Astrocyte (in vitro differentiated cells and primary cell): ENCODE measurements at regions not wholly inside any gene's neighbourhood (a gene's known extent, or its start where the extent isn't known, plus 50 kb on each side); places are given as distances from the start of the nearest gene placed in this dataset.

Experiments used
- EZH2 ChIP-seq: IDR thresholded peaks from 2 replicates; pipeline ENCODE4 v1.6.1; 2012; ENCODE audit warnings: mild to moderate bottlenecking, low read length, inconsistent platforms; ENCODE audit not compliant: insufficient read depth
- TF ChIP-seq, protein P1 (sequence below): IDR thresholded peaks from 2 replicates; pipeline ENCODE4 v1.5.1; 2011; ENCODE audit warnings: low read depth, mild to moderate bottlenecking, inconsistent platforms, low read length, moderate library complexity; ENCODE audit not compliant: insufficient read depth

DNA sequence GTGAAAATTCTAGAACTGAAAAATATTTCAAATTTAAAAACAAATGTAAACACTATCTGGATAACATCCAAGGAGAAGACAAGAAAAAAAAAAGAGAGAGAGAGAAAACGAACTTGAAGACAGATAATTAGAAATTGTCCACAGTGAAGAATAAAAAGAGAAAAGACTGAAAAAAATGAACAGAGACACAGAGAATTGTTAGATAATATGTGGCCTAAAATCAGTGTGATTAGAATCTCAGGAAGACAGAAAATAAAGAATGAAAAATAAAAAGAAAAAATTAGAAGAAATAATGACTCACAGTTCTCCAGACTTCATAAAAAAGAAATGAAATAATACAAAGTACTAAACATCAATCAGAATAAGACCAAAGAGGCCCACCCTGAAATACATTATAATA is 1209.3 kb downstream of the FSCB start:
- TF ChIP-seq, protein P1, sequence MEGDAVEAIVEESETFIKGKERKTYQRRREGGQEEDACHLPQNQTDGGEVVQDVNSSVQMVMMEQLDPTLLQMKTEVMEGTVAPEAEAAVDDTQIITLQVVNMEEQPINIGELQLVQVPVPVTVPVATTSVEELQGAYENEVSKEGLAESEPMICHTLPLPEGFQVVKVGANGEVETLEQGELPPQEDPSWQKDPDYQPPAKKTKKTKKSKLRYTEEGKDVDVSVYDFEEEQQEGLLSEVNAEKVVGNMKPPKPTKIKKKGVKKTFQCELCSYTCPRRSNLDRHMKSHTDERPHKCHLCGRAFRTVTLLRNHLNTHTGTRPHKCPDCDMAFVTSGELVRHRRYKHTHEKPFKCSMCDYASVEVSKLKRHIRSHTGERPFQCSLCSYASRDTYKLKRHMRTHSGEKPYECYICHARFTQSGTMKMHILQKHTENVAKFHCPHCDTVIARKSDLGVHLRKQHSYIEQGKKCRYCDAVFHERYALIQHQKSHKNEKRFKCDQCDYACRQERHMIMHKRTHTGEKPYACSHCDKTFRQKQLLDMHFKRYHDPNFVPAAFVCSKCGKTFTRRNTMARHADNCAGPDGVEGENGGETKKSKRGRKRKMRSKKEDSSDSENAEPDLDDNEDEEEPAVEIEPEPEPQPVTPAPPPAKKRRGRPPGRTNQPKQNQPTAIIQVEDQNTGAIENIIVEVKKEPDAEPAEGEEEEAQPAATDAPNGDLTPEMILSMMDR: no peak
- no peak for TF ChIP-seq EZH2
